Stimulated activated CD8-positive, alpha-beta memory T cell treated with anti-CD3 and anti-CD28 coated beads, Interleukin-15, amount 100 ng/mL, for 24 hours (primary cell): ENCODE measurements at regions not wholly inside any gene's neighbourhood (a gene's known extent, or its start where the extent isn't known, plus 50 kb on each side); places are given as distances from the start of the nearest gene placed in this dataset.

Experiments
- DNase-seq: peaks from one replicate; pipeline ENCODE4 v3.0.0-alpha.2; 2020; ENCODE audit warnings: low read depth

GRCh38 chr6:14694308-14694707 lies 551.6 kb upstream of the JARID2 start:
- no peak for DNase-seq

GRCh38 chr6:14695579-14695978 lies 550.3 kb upstream of the JARID2 start:
- DNase-seq = no peak

- no peak for DNase-seq
These were observed 549.5 kb upstream of the JARID2 start for GRCh38 chr6:14696367-14696766.

- DNase-seq = no peak
These were observed 548.4 kb upstream of the JARID2 start for GRCh38 chr6:14697427-14697826.

GRCh38 chr6:14699803-14700601 lies 545.9 kb upstream of the JARID2 start:
- DNase-seq = no peak

- no peak for DNase-seq
These were observed 543.9 kb upstream of the JARID2 start for GRCh38 chr6:14701946-14702345.

GRCh38 chr6:14702678-14703077 lies 543.2 kb upstream of the JARID2 start:
- DNase-seq = no peak

GRCh38 chr6:14703586-14703985 lies 542.3 kb upstream of the JARID2 start:
- no peak for DNase-seq

GRCh38 chr6:14704383-14705271 lies 541.2 kb upstream of the JARID2 start:
- no peak for DNase-seq

GRCh38 chr6:14705841-14706377 lies 540.0 kb upstream of the JARID2 start:
- DNase-seq = no peak

- DNase-seq = no peak
These were observed 539.4 kb upstream of the JARID2 start for GRCh38 chr6:14706378-14706929.

- no peak for DNase-seq
These were observed 538.6 kb upstream of the JARID2 start for GRCh38 chr6:14707276-14707675.

GRCh38 chr6:14707971-14708465 lies 537.9 kb upstream of the JARID2 start:
- no peak for DNase-seq

- no peak for DNase-seq
These were observed 536.7 kb upstream of the JARID2 start for GRCh38 chr6:14709066-14709670.

GRCh38 chr6:14709900-14710299 lies 536.0 kb upstream of the JARID2 start:
- DNase-seq = no peak

- no peak for DNase-seq
These were observed 535.4 kb upstream of the JARID2 start for GRCh38 chr6:14710421-14710820.

GRCh38 chr6:14711056-14711703 lies 534.7 kb upstream of the JARID2 start:
- no peak for DNase-seq

- no peak for DNase-seq
These were observed 534.0 kb upstream of the JARID2 start for GRCh38 chr6:14711704-14712379.

GRCh38 chr6:14713008-14713960 lies 532.6 kb upstream of the JARID2 start:
- no peak for DNase-seq
